H1 (cell line): ENCODE measurements at regions not wholly inside any gene's neighbourhood (a gene's known extent, or its start where the extent isn't known, plus 50 kb on each side); places are given as distances from the start of the nearest gene placed in this dataset.

Experiments
- CBX5 ChIP-seq: fragments of 300-800, 300-1000 bp; sonication (generic); IDR thresholded peaks from 2 replicates; pipeline ENCODE4 v1.7.1; 2016; ENCODE audit warnings: antibody characterized with exemption, low read length, low read depth
- CTCF ChIP-seq, 3 experiments: IDR thresholded peaks; 1 replicate in 2 of 3; 2 replicates in 1 of 3; pipeline versions ENCODE4 v1.5.1 to v1.6.1; 2011; ENCODE audit warnings: low read length in 3 of 3, mild to moderate bottlenecking in 3 of 3, inconsistent platforms in 2 of 3, low read depth in 1 of 3, moderate library complexity in 1 of 3; ENCODE audit not compliant: insufficient read depth in 1 of 3; ENCODE audit errors: control extremely low read depth in 1 of 3
- GABPA ChIP-seq: IDR thresholded peaks from 2 replicates; pipeline ENCODE4 v1.6.1; 2011; ENCODE audit warnings: mild to moderate bottlenecking, low read length, moderate library complexity, borderline replicate concordance; ENCODE audit not compliant: insufficient read depth
- JUN ChIP-seq: IDR thresholded peaks from 2 replicates; pipeline ENCODE4 v1.6.1; 2011; ENCODE audit warnings: low read depth, mild to moderate bottlenecking, improper control_type of control experiment, low read length
- KDM1A ChIP-seq: fragments of 200-600, 300-600 bp; sonication (generic); IDR thresholded peaks from 2 replicates; pipeline ENCODE4 v1.7.1; 2016; ENCODE audit warnings: mild to moderate bottlenecking, low read length, borderline replicate concordance
- NRF1 ChIP-seq: IDR thresholded peaks from 2 replicates; pipeline ENCODE4 v1.6.1; 2011; ENCODE audit warnings: mild to moderate bottlenecking, low read depth, low read length, improper control_type of control experiment
- POLR2A ChIP-seq, 2 experiments: IDR thresholded peaks; 1 replicate in 1 of 2; 2 replicates in 1 of 2; pipeline ENCODE4 v1.6.1; 2011; ENCODE audit warnings: low read depth in 2 of 2, low read length in 2 of 2, mild to moderate bottlenecking in 2 of 2; ENCODE audit errors: control extremely low read depth in 1 of 2
- RXRA ChIP-seq: IDR thresholded peaks from 2 replicates; pipeline ENCODE4 v1.6.1; 2011; ENCODE audit warnings: low read depth, mild to moderate bottlenecking, low read length, moderate library complexity; ENCODE audit not compliant: insufficient read depth
- TEAD4 ChIP-seq: IDR thresholded peaks from 2 replicates; pipeline ENCODE4 v1.6.1; 2012; ENCODE audit warnings: low read depth, low read length, inconsistent platforms, mixed read lengths
- USF2 ChIP-seq: IDR thresholded peaks from 2 replicates; pipeline ENCODE4 v1.6.1; 2011; ENCODE audit warnings: low read length, improper control_type of control experiment

- TF ChIP-seq CTCF (IDR thresholded peaks at IDR 0.05; ENCODE audit: control extremely low read depth in 1 of 3, insufficient read depth in 1 of 3, low read depth in 1 of 3, low read length in 3 of 3) (no peak), USF2 (no peak), KDM1A (no peak), CBX5 (no peak), TEAD4 (no peak), GABPA (no peak), POLR2A (IDR thresholded peaks at IDR 0.05; ENCODE audit: control extremely low read depth in 1 of 2, low read depth in 2 of 2, low read length in 2 of 2) (no peak), NRF1 (no peak), JUN (no peak), RXRA (no peak)
Observed at GRCh38 chr2:82839036-82839435, 1620.0 kb downstream of the SUCLG1 start.
